ENCODE measurements at regions not wholly inside any gene's neighbourhood (a gene's known extent, or its start where the extent isn't known, plus 50 kb on each side); places are given as distances from the start of the nearest gene placed in this dataset.

DNA sequence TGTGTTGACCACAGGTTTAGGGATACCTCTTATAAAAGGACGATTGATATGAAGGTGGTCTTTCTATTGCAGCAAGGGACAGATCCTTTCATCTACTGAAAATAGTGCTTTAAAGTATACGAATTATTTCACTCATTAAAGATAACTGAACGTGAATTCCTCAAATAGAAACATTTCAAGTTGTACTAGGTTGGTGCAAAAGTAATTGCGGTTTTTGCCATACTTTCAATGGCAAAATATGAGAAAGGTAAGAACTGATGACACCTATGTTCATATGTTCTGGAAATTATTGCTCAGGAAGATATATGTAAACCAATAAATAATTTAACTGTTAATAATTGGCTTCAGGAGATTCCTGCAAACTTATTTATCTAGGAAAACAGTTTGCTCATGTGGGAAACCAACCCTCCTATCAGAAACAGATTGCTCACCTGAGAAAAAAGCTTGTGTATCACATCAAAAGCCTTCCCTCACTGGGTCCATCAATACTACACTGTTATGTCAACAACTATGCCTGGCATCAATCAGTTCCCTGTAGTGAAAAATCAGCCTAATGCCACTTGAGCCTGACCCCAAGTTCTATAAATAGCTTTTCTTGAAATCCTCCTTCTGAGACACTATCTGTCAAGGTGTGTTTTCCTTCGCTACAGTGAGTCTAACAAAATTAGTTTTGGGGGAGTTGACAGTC is 81.5 kb upstream of the ACSL3 start:
- H3K9me3 ChIP-seq = no peaks in the 10 kb centered on the region
- no peak for DNase-seq (ENCODE audit: low spot score in 2 of 2)
- no peaks in the 10 kb centered on the region for H3K4me1 ChIP-seq
- no peaks in the 10 kb centered on the region for H3K36me3 ChIP-seq
- no peak overlapping the region for H3K27ac ChIP-seq
- H3K27me3 ChIP-seq = no peaks in the 10 kb centered on the region
- no peak overlapping the region for H3K4me3 ChIP-seq
- TF ChIP-seq POLR2A (IDR thresholded peaks at IDR 0.05) = no peak
- TF ChIP-seq, protein P1, sequence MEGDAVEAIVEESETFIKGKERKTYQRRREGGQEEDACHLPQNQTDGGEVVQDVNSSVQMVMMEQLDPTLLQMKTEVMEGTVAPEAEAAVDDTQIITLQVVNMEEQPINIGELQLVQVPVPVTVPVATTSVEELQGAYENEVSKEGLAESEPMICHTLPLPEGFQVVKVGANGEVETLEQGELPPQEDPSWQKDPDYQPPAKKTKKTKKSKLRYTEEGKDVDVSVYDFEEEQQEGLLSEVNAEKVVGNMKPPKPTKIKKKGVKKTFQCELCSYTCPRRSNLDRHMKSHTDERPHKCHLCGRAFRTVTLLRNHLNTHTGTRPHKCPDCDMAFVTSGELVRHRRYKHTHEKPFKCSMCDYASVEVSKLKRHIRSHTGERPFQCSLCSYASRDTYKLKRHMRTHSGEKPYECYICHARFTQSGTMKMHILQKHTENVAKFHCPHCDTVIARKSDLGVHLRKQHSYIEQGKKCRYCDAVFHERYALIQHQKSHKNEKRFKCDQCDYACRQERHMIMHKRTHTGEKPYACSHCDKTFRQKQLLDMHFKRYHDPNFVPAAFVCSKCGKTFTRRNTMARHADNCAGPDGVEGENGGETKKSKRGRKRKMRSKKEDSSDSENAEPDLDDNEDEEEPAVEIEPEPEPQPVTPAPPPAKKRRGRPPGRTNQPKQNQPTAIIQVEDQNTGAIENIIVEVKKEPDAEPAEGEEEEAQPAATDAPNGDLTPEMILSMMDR (IDR thresholded peaks at IDR 0.05) = no peak
- no peak for TF ChIP-seq EP300 (IDR thresholded peaks at IDR 0.05)
- 78 to 92% methylated on average over 5 of the region's 5 CpGs for WGBS, 2 donors

GRCh38 chr2:222780051-222780450 is 80.8 kb upstream of the ACSL3 start:
- Histone ChIP-seq H3K9me3 (no peaks in the 10 kb centered on the region), H3K4me3 (no peak overlapping the region), H3K27ac (no peak overlapping the region), H3K27me3 (no peaks in the 10 kb centered on the region), H3K36me3 (no peaks in the 10 kb centered on the region), H3K4me1 (no peaks in the 10 kb centered on the region)
- TF ChIP-seq EP300 (IDR thresholded peaks at IDR 0.05) = no peak
- WGBS, 2 donors = 61 to 75% methylated on average over 4 of the region's 4 CpGs
- DNase-seq (ENCODE audit: low spot score in 2 of 2) = no peak

GRCh38 chr2:222782201-222782730 is 78.6 kb upstream of the ACSL3 start:
- DNase-seq (ENCODE audit: low spot score in 2 of 2) = no peak
- H3K4me1 ChIP-seq = no peaks in the 10 kb centered on the region
- no peak overlapping the region for H3K4me3 ChIP-seq
- no peaks in the 10 kb centered on the region for H3K36me3 ChIP-seq
- H3K9me3 ChIP-seq = no peaks in the 10 kb centered on the region
- no peaks in the 10 kb centered on the region for H3K27me3 ChIP-seq
- 81 to 82% methylated on average over 6 of the region's 6 CpGs for WGBS, 2 donors
- H3K27ac ChIP-seq = no peak overlapping the region
- TF ChIP-seq, protein P1 (IDR thresholded peaks at IDR 0.05) = no peak
- TF ChIP-seq POLR2A (IDR thresholded peaks at IDR 0.05) (no peak), EP300 (IDR thresholded peaks at IDR 0.05) (no peak)

DNA sequence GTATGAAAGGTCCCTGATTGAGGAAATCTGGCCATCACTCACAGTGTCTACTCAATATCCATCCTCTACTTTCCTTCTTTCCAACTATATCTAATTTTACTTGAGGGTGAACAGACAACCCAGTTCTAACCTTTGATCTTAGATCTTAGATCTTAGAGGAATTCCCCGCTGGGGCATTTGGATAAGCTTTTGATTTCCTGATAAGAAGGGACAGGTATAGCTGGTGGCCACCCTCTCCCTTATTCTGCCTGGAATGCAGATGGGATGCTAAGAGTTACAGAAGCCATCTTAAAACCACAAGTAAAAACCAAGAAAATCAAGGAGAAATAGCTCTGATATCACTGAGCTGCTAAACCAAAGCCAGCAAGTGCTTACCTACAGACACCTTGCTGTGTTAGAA is 77.2 kb upstream of the ACSL3 start:
- H3K27ac ChIP-seq = no peak overlapping the region
- H3K27me3 ChIP-seq = no peaks in the 10 kb centered on the region
- WGBS, 2 donors = 95% methylated on average over 1 of the region's 1 CpG
- H3K36me3 ChIP-seq = no peaks in the 10 kb centered on the region
- DNase-seq (ENCODE audit: low spot score in 2 of 2) = no peak
- no peaks in the 10 kb centered on the region for H3K4me1 ChIP-seq
- H3K4me3 ChIP-seq = no peak overlapping the region
- H3K9me3 ChIP-seq = no peaks in the 10 kb centered on the region
- TF ChIP-seq, protein P1 (IDR thresholded peaks at IDR 0.05) = no peak
- TF ChIP-seq POLR2A (IDR thresholded peaks at IDR 0.05) (no peak), EP300 (IDR thresholded peaks at IDR 0.05) (no peak)

DNA sequence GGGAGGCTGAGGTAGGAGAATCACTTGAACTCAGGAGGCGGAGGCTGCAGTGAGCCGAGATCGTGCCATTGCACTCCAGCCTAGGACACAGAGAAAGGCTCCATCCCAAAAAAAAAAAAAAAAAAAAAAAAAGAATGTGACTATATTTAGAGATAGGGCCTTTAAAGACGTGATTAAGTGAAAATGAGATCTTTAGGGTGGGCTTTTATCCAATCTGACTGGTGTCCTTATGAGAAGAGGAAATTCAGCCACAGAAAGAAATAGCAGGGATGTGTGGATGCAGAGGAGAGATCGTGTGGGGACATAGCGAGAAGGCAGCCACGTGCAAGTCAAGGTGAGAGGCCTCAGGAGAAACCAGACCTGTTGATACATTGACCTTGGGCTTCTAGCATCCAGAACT is 69.9 kb upstream of the ACSL3 start:
- no peaks in the 10 kb centered on the region for H3K9me3 ChIP-seq
- no peaks in the 10 kb centered on the region for H3K27me3 ChIP-seq
- peaks cover 0 to 27% (median 7%) of the 10 kb centered on the region in 4 donors for H3K4me1 ChIP-seq
- TF ChIP-seq POLR2A (IDR thresholded peaks at IDR 0.05) (no peak), EP300 (IDR thresholded peaks at IDR 0.05) (no peak)
- TF ChIP-seq, protein P1 (IDR thresholded peaks at IDR 0.05) = no peak
- H3K4me3 ChIP-seq = no peak overlapping the region
- no peaks in the 10 kb centered on the region for H3K36me3 ChIP-seq
- H3K27ac ChIP-seq = peak overlapping the region in 2 of 4 donors; percentile 69 to 74
- 92 to 94% methylated on average over 7 of the region's 7 CpGs for WGBS, 2 donors
- DNase-seq (ENCODE audit: low spot score in 2 of 2) = no peak

All from tibial nerve (tissue), 4 donors.